Body of pancreas (tissue), 4 donors: ENCODE measurements at regions not wholly inside any gene's neighbourhood (a gene's known extent, or its start where the extent isn't known, plus 50 kb on each side); places are given as distances from the start of the nearest gene placed in this dataset.

Source experiments
- POLR2A ChIP-seq, 3 donors: fragments of 450-650 bp; IDR thresholded peaks; one replicate each; pipeline ENCODE4 v1.6.1; 2016; ENCODE audit warnings: antibody characterized with exemption in 3 of 3, mild to moderate bottlenecking in 2 of 3
- TF ChIP-seq, protein P1 (sequence below), 7 experiments: fragments of 450-650 bp in 4 of 7; fragments of 200-600 bp in 3 of 7; sonication (generic) in 3 of 7; IDR thresholded peaks; one replicate each; pipeline ENCODE4 v1.5.1; 2016 to 2019; ENCODE audit warnings: antibody characterized with exemption in 7 of 7

DNA sequence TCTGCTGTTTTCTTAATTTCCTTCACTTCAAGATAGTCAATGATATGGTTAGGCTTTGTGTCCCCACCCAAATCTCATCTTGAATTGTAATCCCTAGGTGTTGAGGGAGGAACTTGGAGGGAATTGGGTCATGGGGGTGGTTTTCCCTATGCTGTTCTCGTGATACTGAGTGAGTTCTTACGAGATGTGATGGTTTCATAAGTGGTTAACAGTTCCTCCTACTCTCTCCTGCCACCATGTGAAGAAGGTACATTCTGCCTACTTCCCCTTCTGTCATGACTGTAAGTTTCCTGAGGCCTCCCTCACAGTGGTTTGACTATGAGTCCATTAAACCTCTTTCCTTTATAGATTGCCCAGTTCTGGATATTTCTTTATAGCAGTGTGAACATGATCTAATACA, 74.0 kb upstream of the SAMSN1 start:
- TF ChIP-seq POLR2A (IDR thresholded peaks at IDR 0.05) = no peak
- TF ChIP-seq, protein P1, sequence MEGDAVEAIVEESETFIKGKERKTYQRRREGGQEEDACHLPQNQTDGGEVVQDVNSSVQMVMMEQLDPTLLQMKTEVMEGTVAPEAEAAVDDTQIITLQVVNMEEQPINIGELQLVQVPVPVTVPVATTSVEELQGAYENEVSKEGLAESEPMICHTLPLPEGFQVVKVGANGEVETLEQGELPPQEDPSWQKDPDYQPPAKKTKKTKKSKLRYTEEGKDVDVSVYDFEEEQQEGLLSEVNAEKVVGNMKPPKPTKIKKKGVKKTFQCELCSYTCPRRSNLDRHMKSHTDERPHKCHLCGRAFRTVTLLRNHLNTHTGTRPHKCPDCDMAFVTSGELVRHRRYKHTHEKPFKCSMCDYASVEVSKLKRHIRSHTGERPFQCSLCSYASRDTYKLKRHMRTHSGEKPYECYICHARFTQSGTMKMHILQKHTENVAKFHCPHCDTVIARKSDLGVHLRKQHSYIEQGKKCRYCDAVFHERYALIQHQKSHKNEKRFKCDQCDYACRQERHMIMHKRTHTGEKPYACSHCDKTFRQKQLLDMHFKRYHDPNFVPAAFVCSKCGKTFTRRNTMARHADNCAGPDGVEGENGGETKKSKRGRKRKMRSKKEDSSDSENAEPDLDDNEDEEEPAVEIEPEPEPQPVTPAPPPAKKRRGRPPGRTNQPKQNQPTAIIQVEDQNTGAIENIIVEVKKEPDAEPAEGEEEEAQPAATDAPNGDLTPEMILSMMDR (IDR thresholded peaks at IDR 0.05) = no peak
